GM19468 (cell line): ENCODE measurements at regions not wholly inside any gene's neighbourhood (a gene's known extent, or its start where the extent isn't known, plus 50 kb on each side); places are given as distances from the start of the nearest gene placed in this dataset.

Experiments
- ATAC-seq: cut with Tn5 transposase; IDR thresholded peaks from one replicate; pipeline ENCODE4 v1.9.1; 2021; ENCODE audit warnings: mild to moderate bottlenecking, moderate library complexity, moderate number of reproducible peaks; ENCODE audit not compliant: unreplicated experiment; ENCODE audit errors: extremely low read depth

DNA sequence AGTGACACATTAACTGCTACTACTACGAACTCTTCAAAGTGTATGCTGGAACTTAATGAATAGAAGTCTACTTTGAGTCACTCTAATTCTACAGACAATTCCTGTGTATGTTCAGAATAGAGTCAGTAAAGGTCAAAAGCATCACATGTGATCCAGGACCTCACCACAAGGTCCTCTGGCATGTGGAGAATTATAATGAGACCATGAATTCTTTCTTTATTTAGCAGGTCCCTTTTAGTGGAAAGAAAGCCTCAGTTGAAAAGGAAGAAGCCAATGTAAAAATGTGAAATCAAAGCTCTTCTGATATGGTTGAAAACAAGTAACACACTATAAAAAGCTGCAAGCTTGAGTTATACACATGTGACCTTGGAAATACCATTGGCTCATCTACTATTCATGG, 1612.1 kb upstream of the GOT2 start:
- no peak for ATAC-seq

DNA sequence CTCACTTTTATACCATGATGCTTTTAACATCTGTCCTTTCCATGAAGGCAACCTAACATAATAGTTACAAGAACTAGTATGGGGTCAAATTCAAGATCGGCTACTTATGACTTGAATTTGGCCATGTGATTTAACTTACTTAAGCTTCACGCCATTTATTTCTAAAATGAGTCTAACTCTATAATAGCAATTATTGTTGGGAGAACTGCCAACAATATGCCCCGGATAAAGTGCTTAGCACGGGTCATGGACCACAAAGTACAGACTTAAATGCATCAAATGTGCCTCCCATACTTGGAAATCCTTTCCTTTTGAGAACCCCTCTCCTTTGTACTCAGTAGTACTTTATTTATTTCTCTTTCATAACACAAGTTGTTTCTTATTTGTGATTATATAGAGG, 1603.6 kb upstream of the GOT2 start:
- no peak for ATAC-seq

DNA sequence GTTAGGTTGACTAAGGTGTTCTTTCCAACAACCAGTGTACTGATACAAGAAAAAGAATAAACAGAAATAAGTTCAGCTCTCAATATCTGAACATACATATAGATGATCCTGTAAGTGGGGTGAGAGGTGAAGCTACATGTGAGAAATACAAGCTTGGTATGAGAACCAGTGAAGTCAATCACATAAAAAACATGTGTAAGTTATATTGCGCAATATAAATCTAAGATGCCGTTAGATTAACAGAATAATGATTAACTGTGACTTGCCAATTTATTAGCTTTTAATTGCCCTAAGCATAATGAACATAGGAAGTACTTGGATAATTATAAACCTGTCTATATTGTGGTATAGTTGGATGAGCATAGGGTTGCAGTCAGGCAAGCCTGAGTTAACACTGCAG, 1597.1 kb upstream of the GOT2 start:
- ATAC-seq, result no peak

DNA sequence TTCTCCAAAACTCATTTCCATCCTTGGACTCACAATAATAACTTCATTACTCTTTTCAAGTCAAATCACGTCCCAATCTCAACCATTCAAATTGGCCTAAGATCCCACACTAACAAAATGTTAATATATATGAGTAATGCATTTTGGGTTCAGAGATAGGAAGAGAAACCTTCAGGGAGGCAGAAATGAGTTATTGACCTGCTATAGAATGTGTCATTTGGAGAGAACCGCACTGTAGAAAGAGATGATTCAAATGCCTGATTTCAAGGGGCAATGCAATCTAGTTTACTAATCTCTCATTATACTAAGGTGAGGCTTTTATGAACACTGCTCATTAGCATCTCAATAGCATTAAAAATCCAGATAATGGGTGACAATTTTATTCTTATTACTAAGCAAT, 1595.0 kb upstream of the GOT2 start:
- ATAC-seq, result no peak

DNA sequence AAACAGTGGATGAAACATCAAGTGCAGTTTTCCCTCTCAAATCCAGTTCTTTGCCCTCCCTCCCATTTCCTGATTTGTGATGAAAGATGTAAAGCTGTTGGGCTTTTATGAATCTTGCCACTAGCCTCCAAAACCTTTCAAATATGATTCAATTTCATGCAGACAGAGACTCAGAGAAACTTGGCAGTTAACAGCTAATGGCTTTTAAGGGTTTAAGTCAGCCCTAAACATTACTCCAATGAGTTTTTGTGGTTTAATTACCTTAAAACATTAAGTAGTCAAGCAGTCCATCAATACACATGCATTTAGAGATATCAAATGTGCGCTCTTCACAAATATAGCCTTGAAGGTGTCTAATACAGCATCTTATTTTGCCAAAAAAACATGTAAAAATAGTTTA, 1594.0 kb upstream of the GOT2 start:
- ATAC-seq, result no peak

DNA sequence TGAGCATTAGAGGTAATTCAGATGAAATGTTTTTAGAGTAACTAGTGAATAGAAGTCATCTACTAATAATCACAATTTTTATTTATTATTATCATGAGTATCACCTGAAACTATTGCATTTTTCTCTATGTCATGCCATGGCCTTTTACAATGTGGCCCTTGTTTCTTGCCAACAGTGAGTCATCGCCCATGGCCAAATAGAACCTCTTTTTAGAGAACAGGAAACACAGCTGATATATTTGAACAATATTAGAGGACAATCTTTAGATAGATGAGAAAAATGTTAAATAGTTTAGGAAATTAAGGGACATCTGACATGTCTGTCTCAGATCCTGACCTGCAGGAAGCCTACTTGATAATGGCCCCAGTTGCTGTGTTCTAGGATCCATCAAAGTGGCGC, 1584.4 kb upstream of the GOT2 start:
- no peak for ATAC-seq

DNA sequence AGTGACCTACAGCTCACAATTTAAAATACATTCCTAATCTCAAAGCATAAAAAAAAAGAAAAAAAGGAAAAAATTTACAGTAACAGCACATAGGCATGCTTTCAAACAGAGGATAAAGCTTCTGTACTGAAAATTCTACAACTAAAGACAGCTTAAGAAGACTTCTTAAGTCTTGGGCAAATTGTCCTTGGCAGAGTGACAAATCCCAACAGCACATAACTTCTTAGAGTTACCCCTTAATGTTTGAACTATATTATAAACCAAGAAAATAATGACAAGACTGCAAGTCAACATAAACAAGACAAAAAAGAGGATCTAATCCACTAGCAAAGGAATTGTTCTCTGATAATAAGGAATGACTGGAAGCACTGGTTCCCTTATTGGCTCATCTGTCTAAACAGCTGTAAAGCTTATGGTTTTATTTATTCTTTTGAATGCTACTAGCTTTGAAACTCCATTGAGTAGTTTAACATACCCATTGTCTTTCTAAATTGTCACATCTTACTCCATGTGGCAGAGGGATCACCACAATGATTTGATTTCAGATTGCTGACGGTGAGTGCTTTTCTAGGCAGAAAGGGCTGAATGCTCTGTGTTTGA, 1576.8 kb upstream of the GOT2 start:
- no peak for ATAC-seq

DNA sequence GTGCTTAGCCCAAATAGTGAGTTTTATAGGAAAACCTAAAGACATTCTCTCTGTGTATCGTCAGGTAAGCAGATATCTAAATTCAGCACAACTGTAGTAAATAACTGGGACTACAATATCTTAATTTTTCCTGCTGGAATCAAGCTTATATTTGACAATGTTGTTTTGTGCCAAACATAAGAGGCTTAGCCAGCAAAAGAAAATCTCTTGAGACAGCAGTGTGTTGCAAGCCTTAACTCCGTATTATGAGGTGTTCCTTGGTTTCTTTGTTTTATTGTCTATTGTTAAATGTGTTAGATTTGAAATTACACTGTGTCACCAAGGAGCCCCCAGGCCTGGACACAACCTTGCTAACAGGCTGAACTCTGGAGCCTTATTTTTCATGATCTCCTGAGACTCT, 1570.6 kb upstream of the GOT2 start:
- ATAC-seq, result no peak

DNA sequence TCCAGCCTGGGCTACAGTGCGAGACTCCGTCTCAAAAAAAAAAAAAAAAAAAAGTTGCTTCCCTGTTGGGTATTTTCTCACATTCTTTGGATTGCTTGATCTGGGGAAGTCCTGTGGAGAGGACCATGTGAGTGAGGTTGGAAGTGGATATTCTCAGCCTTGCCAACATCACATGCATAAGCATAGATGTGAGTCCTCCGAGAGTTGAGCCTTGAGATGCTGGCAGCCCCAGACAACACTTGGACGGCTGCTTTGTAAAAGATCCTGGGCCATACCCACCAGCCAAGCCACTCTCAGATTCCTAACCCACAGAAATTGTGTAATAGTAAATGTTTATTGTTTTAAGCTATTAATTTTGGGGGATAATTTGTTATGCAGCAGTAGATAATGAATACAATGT, 1570.0 kb upstream of the GOT2 start:
- no peak for ATAC-seq

DNA sequence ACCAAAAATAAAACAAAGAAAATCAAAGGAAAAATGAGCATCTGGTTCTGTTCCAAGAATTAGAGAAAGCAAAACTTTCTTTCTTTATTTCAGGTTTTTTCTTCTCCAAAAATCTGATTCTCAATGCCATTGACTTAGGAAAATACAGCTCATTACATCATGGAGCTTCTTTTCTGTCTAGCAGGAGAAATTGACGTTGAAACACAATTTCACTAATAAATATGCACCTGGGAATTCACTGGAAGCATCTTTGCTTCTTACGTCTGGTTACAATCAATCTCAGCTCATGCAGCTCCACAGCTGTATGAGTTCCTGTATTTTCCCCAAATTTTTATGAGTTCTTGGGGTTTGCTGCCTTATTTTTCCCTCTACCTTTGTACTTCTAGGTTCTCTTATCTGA, 1568.6 kb upstream of the GOT2 start:
- no peak for ATAC-seq

DNA sequence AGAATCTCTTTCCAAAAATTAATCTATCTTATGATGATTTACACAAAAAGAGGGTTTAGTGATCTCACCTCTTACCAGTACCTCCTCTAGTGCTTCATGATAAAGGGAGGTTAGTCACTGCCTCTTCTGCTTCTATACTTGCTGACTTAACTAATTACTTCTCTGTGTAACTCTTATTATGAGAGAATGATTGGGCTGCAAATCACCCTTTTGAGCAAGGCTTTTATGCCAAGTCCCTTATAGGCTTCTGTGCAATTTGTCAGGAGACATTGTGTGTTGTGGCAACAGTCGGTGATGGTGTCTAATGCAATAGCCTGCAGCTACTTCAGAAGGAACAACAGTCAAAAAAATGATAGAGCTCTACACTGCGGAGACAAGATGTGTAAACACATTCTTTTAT, 1568.1 kb upstream of the GOT2 start:
- ATAC-seq, result no peak

DNA sequence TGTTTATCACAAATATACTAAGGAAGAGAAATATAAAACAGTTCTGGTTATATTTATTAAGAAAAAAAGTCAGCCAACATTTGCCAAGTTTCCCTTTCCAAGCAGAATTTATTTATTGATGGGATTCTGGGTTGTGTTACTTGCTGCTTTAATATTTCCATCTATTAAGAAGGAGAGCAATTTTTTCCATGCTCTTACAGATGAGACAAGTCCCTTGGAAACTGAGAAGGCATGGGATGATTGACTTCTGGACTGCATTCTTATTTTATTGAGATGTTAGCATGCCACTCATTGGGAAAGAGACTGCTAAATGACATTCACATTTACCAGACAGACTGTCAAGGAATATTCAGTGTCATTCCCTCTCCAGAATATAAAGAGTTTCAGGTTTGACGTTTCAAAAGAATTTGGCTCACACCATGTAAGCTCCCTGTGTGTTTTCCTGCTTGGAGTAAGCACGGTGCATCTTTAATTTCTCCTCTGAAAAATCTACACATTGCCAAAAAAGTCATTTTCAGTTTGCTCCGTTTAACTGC, 1565.2 kb upstream of the GOT2 start:
- no peak for ATAC-seq

DNA sequence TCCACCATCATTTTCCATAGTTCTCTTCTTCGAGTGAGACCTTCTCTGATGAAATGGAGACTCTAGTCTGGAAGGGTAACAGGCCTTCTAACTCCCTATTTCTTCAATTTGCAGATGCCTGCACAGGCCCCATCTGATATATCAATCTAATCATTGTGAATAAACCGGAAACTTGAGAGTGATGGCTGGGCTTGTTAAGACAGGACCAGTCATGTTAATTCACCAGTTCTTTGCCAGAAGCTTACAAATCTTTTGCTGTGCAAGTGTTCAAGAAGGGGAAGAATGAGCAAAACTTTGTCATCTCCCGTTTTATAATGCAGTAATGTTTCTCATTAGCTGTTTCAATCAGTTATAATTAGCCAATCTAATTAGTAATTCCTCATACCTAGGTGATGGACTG, 1561.3 kb upstream of the GOT2 start:
- ATAC-seq, result no peak

DNA sequence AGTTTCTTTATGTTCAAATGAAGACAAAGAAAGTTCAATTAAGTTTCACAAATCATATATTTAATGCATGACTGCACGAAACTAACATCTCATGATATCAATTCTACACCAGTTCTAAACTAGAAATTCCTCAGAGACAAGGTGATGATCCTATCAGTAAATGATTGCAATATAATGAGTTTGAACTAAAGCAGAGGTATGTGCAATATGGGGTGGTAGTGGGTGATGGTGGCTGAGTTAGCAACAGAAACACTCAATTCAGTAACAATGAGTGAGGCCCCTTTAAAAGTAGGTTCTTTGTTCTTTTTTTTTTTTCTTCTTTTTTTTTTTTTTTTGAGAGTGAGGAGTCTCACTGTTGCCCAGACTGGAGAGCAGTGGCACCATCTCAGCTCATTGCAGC, 1551.7 kb upstream of the GOT2 start:
- no peak for ATAC-seq

DNA sequence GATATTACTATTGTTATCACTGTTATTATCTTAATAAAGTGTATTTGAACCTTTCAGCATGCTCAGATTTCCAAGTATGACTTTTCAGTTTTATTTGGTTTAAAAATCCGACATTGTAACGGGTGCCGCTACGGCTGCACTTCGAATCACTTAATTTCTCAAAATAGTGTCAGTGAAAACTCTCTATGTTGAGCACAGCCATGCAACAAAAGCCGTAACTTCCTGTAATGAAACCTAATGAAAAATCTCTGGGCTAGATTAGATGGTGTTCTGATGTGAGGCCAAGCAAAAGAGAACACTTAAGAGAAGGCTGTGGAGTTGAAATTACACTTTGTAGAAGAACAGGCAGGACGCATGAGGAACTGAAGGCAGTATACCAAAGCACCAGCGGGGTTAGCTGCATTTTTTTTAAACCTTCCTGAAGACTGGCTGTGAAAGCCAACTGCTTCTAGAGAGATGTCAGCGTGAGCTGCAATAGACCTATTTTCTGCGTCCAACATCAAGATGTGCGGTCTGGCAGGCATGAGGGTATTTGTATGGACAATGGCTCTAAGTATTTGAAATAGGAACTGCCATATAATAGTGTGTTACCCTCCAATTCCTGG, 1545.0 kb upstream of the GOT2 start:
- ATAC-seq, result no peak

DNA sequence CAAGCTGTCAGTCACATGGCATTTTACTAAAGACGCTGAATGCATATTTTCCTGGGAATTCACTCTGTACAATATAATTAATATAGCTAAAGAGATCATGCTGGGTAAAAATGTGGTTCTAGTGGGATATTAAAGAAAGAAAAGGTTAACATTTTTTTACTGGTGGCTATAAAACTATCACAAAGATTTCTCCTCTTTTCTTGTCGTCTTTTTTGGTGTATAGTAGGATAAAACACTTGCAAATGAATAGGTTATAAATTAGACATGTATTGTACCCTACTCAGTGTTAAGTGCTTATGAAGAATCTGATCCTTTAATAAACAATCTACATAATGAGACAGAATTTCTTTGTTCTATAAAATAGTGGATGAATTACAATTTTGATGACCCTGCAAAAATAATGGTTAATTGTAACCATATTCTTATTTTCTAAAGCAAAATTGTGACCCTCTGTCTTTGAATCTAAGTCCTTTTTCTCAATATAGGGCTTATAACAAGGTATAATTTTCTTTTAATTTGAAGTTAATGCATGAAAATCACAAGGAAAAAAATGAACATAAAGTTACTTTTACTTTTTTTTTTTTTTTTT, 1540.4 kb upstream of the GOT2 start:
- no peak for ATAC-seq

DNA sequence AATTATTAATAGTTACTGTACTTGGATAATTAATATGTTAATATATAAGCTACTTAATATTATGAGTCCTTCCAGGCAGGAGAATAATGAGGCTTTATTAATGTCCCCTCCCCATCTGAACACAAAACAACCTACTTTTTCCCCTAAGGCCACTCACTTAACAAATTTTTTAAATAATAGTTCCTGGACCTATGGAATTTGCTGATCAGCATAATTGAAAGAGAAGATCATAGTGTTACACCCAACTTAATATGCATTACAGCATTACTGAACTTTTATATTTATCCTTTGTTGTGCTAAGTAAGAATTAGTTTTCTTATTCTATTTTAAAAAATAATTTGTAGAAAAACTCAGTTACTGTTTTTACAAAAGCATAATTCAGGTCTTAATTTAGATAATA, 1537.7 kb upstream of the GOT2 start:
- ATAC-seq, result no peak

DNA sequence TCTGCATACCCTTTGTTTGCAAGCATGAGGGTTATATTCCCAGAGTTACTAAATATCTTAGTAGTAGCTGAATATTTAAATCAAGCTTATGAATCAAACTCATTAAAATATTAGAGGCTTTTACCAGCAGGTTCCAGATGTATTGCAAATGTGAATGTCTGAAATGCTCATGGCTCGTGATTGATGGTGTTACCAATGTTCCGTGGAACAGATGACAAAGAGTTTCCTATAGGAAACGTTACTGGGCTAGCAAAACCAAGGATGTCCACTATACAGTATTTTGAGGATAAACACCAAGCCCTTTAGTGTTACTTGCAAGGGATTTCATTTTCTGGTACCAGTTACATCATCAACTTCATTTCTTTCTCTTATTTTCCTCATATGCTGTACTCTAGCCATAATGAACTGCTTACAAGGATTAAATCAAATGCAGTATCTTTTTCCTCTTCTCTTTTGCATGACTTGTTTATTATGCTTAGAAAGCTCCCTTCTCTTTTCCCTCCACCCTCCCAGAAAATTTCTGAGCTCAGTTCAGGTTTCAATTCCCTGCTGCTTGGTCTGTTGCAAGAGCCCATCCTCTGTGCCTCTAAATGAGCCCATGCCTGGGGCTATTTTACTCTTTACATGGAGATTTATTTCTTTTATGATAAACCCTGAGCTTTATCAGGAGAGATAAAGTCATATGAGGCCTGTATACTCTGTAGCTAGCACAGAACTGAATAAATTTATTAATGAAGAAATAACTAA, 1537.1 kb upstream of the GOT2 start:
- ATAC-seq, result no peak

DNA sequence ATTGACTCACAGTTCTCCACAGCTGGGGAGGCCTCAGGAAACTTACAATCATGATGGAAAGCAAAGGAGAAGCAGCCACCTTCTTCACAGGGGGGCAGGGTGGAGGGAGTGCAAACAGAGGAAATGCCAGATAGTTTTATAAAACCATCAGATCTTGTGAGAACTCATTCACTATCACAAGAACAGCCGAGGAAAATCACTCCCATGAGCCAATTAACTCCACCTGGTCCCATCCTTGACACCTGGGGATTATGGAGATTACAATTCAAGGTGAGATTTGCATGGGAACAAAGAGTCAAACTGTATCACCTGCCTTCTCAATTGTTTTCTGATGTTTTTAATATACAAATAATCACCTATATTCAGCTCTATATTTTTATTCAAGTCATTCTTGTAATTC, 1527.3 kb upstream of the GOT2 start:
- ATAC-seq, result no peak

DNA sequence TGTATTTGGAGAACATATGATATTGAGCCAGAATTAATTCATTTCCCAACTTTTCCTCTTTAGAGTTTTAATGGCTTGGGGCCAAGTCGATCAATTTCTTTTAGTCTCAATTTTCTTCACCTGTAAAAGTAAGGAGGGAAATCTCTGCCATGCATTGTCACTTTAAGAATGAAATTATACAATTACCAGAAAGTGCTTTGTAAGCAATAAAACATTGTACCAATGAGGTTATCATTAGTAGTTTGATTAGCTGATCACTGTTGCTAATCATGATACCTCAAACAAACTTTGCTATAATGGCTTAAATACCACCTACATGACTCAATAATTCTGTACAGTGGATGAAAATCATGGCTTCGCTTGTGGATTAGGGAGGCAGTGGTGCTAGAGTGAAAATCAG, 1525.8 kb upstream of the GOT2 start:
- no peak for ATAC-seq

DNA sequence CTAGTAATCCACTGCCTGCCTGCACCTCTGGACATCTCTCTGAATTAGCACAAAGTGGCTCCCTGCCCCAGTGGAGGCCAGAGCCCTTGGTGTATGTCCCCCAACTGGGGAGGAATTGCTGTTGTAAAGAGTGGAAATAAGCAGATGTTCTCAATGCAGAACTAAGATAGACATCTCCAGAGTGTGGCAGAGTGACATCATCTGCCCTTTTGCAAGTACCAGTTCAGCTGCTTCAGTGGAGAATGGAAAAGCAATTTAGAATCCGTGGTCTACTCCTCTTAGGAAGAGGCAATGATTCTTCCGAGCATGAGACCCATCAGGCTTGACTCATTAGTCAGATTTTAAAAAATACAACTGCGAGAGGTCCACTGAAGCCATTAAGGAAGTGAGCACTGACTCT, 1512.0 kb upstream of the GOT2 start:
- no peak for ATAC-seq
